ENCODE measurements at regions not wholly inside any gene's neighbourhood (a gene's known extent, or its start where the extent isn't known, plus 50 kb on each side); places are given as distances from the start of the nearest gene placed in this dataset.

- Mint-ChIP-seq H3K4me1 (ENCODE audit: unreplicated experiment) (no peaks in the 10 kb centered on the region), H3K27me3 (peaks cover 3% of the 10 kb centered on the region), H3K4me3 (no peak overlapping the region), H3K27ac (no peak overlapping the region), H3K9me3 (no peaks in the 10 kb centered on the region), H3K36me3 (no peaks in the 10 kb centered on the region)
- DNase-seq (ENCODE audit: extremely low spot score, unreplicated experiment): no peak
- TF ChIP-seq CTCF (conservative IDR thresholded peaks at IDR 0.05): no peak
These were observed 415.7 kb upstream of the THBS1 start for GRCh38 chr15:39165020-39165706.

- Mint-ChIP-seq H3K27me3 (peaks cover 3% of the 10 kb centered on the region), H3K27ac (no peak overlapping the region), H3K4me1 (ENCODE audit: unreplicated experiment) (peaks cover 5% of the 10 kb centered on the region), H3K36me3 (no peaks in the 10 kb centered on the region), H3K9me3 (no peaks in the 10 kb centered on the region), H3K4me3 (no peak overlapping the region)
- DNase-seq (ENCODE audit: extremely low spot score, unreplicated experiment): no peak
- no peak for TF ChIP-seq CTCF (conservative IDR thresholded peaks at IDR 0.05)
These were observed 413.5 kb upstream of the THBS1 start for GRCh38 chr15:39167164-39168058.

- H3K9me3 Mint-ChIP-seq: no peaks in the 10 kb centered on the region
- H3K27me3 Mint-ChIP-seq: no peaks in the 10 kb centered on the region
- H3K27ac Mint-ChIP-seq: no peak overlapping the region
- peak; percentile 63 for TF ChIP-seq CTCF (conservative IDR thresholded peaks at IDR 0.05)
- no peak for DNase-seq (ENCODE audit: extremely low spot score, unreplicated experiment)
- no peaks in the 10 kb centered on the region for H3K36me3 Mint-ChIP-seq
- H3K4me3 Mint-ChIP-seq: no peak overlapping the region
- H3K4me1 Mint-ChIP-seq (ENCODE audit: unreplicated experiment): peaks cover 13% of the 10 kb centered on the region
These were observed 408.9 kb upstream of the THBS1 start for GRCh38 chr15:39171944-39172368.

GRCh38 chr15:39172380-39173281 lies 408.2 kb upstream of the THBS1 start:
- Mint-ChIP-seq H3K36me3 (no peaks in the 10 kb centered on the region), H3K4me3 (no peak overlapping the region), H3K9me3 (no peaks in the 10 kb centered on the region), H3K27me3 (no peaks in the 10 kb centered on the region), H3K27ac (peak overlapping the region; percentile 68), H3K4me1 (ENCODE audit: unreplicated experiment) (peaks cover 13% of the 10 kb centered on the region)
- DNase-seq (ENCODE audit: extremely low spot score, unreplicated experiment): no peak
- TF ChIP-seq CTCF (conservative IDR thresholded peaks at IDR 0.05): no peak

GRCh38 chr15:39173426-39173825 lies 407.5 kb upstream of the THBS1 start:
- Mint-ChIP-seq H3K9me3 (no peaks in the 10 kb centered on the region), H3K27me3 (no peaks in the 10 kb centered on the region), H3K27ac (no peak overlapping the region), H3K4me1 (ENCODE audit: unreplicated experiment) (peaks cover 13% of the 10 kb centered on the region), H3K36me3 (no peaks in the 10 kb centered on the region), H3K4me3 (no peak overlapping the region)
- DNase-seq (ENCODE audit: extremely low spot score, unreplicated experiment): no peak
- TF ChIP-seq CTCF (conservative IDR thresholded peaks at IDR 0.05): no peak
